GM21723 (cell line): ENCODE measurements at regions not wholly inside any gene's neighbourhood (a gene's known extent, or its start where the extent isn't known, plus 50 kb on each side); places are given as distances from the start of the nearest gene placed in this dataset.
"Not testable (repeated sequence)": the region's sequence is repeated elsewhere in the genome, so short reads cannot be mapped to it uniquely, and the experiment has no call there.

Source experiments
- ATAC-seq: cut with Tn5 transposase; IDR thresholded peaks from one replicate; pipeline ENCODE4 v1.9.1; 2021; ENCODE audit warnings: mild to moderate bottlenecking, moderate library complexity; ENCODE audit not compliant: unreplicated experiment

GRCh38 chr1:209086486-209087192 is 496.9 kb upstream of the CAMK1G start:
- peak; percentile 94 for ATAC-seq

- no peak for ATAC-seq
These were observed 489.1 kb upstream of the CAMK1G start for GRCh38 chr1:209094384-209094783.

- ATAC-seq, result no peak
These were observed 487.6 kb upstream of the CAMK1G start for GRCh38 chr1:209095627-209096595.

GRCh38 chr1:209100460-209100859 is 483.1 kb upstream of the CAMK1G start:
- no peak for ATAC-seq

- no peak for ATAC-seq
These were observed 482.4 kb upstream of the CAMK1G start for GRCh38 chr1:209101106-209101505.

- ATAC-seq, result no peak
These were observed 481.4 kb upstream of the CAMK1G start for GRCh38 chr1:209102120-209102519.

- ATAC-seq, result no peak
These were observed 481.0 kb upstream of the CAMK1G start for GRCh38 chr1:209102531-209102930.

GRCh38 chr1:209103092-209103491 is 480.4 kb upstream of the CAMK1G start:
- peak; percentile 62 for ATAC-seq

DNA sequence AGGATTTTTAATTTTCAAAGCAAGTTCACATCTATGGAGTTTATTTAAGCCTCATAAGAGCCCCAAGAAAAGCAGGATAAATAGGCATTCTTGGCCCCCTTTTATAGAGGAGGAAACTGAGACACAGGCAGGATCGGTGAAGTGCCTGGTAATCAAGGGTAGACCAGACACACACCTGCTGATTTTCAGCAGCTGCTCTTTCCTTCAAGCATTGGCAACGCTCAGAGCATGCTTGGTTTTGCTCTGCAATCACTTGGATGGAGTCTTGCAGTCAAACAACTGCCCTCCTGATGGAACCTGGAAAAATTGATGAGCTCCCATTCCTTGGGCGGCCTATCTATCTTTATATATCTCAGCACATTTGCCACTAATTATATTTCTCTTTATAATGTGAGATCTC is 478.9 kb upstream of the CAMK1G start:
- ATAC-seq, result no peak

GRCh38 chr1:209105701-209106100 is 477.8 kb upstream of the CAMK1G start:
- no peak for ATAC-seq

DNA sequence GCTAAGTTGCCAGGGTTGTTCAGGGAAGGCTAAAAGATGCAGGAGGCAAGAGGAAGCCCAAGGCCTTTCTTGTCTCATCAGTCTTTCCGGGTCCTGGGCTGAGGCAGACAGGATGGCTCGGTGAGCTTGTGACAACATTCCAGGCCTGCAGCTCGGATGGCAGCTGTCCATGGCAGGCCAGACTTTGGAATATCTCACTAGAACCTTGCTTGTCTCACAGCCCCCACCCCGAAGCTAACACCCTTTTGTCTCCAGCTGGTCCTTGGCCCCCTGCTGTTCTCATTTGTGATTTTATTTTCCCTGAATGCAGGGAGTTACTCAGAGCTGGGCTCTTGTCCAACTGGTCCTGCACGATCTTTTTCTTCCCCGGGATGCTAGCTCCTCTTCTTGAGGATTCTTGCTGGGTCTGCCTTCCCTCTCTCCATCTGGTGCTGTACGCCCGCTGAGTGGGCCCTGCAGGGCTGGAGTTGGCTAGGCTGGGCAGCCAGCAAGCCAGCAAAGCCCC is 477.2 kb upstream of the CAMK1G start:
- ATAC-seq, result no peak

GRCh38 chr1:209106861-209107260 is 476.7 kb upstream of the CAMK1G start:
- ATAC-seq, result peak; percentile 9

GRCh38 chr1:209107535-209107934 is 476.0 kb upstream of the CAMK1G start:
- peak; percentile 61 for ATAC-seq

DNA sequence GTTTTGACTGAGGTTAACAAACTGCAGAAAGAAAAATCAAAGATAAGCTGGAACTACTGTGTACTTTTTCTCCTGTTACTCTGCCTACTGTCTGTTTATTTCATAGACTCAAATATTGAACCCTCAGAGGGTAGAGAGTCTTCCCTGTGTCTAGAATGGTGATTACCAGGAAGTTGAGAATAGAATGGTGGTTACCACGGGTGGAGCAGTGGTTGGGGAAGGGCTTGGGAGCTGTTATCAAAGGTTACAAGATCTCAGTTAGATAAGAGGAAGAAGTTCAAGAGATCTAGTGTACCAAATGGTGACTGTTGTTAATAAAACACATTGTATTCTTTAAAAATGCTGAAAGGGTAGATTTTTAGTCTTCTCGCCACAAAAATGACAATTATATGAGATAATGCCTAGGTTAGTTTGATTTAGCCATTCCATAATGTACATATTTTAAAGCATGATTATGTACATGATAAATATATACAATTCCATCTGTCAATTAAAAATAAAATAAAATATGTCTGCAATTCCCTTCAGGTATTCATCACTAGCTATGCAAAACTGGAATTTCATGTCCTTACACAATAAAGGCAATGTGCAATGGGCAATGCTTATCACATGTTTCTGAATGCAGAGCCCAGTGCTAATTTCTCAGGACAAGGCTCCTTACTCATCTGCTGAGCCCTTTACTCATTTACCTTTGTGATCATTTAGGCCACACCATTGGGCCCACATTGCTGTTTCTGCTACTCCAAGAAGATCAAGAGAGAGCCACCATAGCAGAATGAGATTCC is 474.3 kb upstream of the CAMK1G start:
- ATAC-seq, result no peak

GRCh38 chr1:209113521-209113920 is 470.0 kb upstream of the CAMK1G start:
- no peak for ATAC-seq

- no peak for ATAC-seq
These were observed 466.8 kb upstream of the CAMK1G start for GRCh38 chr1:209116705-209117104.

- ATAC-seq, result no peak
These were observed 459.9 kb upstream of the CAMK1G start for GRCh38 chr1:209123601-209124000.

GRCh38 chr1:209129091-209129490 is 454.4 kb upstream of the CAMK1G start:
- not testable (repeated sequence) for ATAC-seq

- no peak for ATAC-seq
These were observed 452.6 kb upstream of the CAMK1G start for GRCh38 chr1:209130886-209131285.

DNA sequence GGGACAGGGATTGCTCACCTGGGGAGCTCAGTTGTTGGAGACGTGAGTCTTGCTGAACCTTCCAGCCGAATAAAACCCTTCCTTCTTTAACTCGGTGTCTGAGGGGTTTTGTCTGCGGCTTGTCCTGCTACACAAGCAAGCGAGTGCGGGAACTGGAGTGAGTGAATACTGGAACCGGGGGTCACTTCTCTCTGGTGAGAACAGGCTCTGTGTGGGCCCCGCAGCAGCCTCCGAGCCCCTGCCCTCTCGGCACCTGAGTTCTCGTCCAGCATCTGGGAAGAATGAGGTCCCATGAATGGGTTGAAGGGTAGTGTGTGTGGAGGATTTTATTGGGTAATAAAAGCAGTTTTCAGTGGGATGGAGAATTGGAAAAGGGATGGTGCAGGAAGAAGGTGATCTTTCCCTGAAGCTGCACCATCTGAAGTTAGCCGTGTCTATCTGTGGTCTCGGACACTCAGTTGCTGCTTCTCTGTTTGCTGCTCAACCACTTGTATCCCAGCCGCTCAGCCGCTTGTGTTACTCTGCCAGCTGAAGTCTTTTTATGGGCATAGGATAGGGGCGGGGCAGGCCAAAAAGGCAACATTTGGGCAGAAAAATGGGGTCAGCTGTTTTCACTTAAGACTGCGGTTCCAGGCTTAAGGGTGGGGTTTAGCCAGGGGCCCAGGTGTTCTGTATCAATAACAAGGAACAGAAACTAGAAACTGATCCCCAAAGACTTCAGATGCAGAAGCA is 450.6 kb upstream of the CAMK1G start:
- ATAC-seq, result no peak
